ENCODE measurements at regions not wholly inside any gene's neighbourhood (a gene's known extent, or its start where the extent isn't known, plus 50 kb on each side); places are given as distances from the start of the nearest gene placed in this dataset.

DNA sequence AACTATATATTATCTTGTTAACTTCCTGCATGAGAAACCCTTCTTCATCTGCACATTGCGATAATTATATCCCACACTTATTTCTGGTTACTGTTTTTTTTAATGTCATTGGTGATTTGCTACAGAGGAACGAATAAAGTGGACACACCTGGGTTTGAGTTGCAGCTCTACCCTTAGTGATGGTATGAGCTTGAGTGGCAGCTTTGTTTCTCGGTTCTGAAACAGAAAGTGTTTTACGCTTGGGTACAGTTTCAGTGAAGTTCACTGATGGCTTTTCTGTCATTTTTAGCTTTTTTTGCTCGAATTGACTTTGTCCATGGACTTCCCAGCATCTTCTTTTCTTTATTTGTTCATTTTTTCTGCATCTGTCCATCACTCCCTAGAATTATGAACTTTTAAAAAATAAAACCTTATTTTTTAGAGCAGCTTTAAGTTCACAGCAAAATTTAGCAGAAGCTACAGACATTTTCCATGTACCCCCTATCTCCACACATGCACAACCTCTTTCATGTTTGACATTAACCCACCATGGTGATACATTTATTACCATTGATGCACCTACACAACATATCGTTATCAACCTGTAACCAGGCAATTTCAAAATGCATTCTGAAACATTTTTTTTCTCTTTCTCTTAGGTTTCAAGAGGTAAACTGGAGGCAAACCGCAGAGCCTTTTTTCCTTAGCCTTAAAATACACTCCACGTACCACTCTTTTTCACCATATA, 1041.6 kb upstream of the PRKX start:
- Histone ChIP-seq H3K9me2 (no peaks in the 10 kb centered on the region), H2AFZ (ENCODE audit: low read depth) (no peak overlapping the region), H3K4me3 (ENCODE audit: low read depth in 2 of 2, low read length in 1 of 2) (no peak overlapping the region), H3K4me1 (ENCODE audit: control insufficient read depth in 1 of 2, insufficient read depth in 2 of 2, low read depth in 1 of 2, low read length in 1 of 2) (no peaks in the 10 kb centered on the region), H3K27ac (ENCODE audit: low read depth in 2 of 2, low read length in 1 of 2) (no peak overlapping the region), H3K79me2 (ENCODE audit: insufficient read depth) (no peaks in the 10 kb centered on the region), H3K27me3 (ENCODE audit: insufficient read depth) (no peaks in the 10 kb centered on the region), H3K9ac (no peak overlapping the region), H3K4me2 (no peak overlapping the region), H3F3A (replicated peaks; ENCODE audit: insufficient read depth) (no peaks in the 10 kb centered on the region), H3K9me3 (no peaks in the 10 kb centered on the region), H3K36me3 (replicated peaks in 1 of 2; ENCODE audit: control insufficient read depth in 1 of 2, insufficient read depth in 2 of 2, low read length in 1 of 2) (no peaks in the 10 kb centered on the region), H4K20me1 (ENCODE audit: insufficient read depth) (no peaks in the 10 kb centered on the region)
- ChIA-PET POLR2A (no interaction called here), CTCF (no interaction called here)
- no peak for DNase-seq
- TF ChIP-seq TAF1 (IDR thresholded peaks at IDR 0.05; ENCODE audit: borderline replicate concordance, low read depth, low read length) = no peak
- TF ChIP-seq GABPA (IDR thresholded peaks at IDR 0.05; ENCODE audit: low read depth) = no peak
- TF ChIP-seq, protein P1, sequence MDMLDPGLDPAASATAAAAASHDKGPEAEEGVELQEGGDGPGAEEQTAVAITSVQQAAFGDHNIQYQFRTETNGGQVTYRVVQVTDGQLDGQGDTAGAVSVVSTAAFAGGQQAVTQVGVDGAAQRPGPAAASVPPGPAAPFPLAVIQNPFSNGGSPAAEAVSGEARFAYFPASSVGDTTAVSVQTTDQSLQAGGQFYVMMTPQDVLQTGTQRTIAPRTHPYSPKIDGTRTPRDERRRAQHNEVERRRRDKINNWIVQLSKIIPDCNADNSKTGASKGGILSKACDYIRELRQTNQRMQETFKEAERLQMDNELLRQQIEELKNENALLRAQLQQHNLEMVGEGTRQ (IDR thresholded peaks at IDR 0.05; ENCODE audit: borderline replicate concordance, low read depth, low read length) = no peak
- TF ChIP-seq, protein P2, sequence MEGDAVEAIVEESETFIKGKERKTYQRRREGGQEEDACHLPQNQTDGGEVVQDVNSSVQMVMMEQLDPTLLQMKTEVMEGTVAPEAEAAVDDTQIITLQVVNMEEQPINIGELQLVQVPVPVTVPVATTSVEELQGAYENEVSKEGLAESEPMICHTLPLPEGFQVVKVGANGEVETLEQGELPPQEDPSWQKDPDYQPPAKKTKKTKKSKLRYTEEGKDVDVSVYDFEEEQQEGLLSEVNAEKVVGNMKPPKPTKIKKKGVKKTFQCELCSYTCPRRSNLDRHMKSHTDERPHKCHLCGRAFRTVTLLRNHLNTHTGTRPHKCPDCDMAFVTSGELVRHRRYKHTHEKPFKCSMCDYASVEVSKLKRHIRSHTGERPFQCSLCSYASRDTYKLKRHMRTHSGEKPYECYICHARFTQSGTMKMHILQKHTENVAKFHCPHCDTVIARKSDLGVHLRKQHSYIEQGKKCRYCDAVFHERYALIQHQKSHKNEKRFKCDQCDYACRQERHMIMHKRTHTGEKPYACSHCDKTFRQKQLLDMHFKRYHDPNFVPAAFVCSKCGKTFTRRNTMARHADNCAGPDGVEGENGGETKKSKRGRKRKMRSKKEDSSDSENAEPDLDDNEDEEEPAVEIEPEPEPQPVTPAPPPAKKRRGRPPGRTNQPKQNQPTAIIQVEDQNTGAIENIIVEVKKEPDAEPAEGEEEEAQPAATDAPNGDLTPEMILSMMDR (IDR thresholded peaks at IDR 0.05) = no peak
- no peak for TF ChIP-seq GATA2 (CRISPR knock-in tag; IDR thresholded peaks at IDR 0.05)
- no peak for TF ChIP-seq ELF1 (IDR thresholded peaks at IDR 0.05)
- WGBS (ENCODE audit: low lambda C conversion rate) = 5% methylated on average over 8 of the region's 8 CpGs

DNA sequence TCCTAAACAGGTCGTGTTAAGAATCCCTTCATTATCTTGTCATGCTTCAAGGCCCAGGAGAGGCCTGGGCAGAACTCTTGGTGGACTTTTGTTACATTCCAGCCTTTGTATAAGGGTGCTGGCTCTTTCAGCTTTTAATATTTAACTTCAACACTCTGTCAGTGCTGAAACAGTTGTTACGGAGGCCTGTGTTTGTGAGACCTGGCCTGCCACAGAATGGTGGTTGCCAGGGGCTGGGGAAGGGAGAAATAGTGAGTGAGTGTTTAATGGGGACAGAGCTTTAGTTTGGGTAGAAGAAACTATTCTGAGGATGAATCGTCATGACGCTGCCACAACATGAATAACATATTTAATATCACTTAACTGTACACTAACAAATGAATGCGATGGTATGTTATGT, 1027.6 kb upstream of the PRKX start:
- Histone ChIP-seq H2AFZ (ENCODE audit: low read depth) (no peak overlapping the region), H3K4me1 (ENCODE audit: control insufficient read depth in 1 of 2, insufficient read depth in 2 of 2, low read depth in 1 of 2, low read length in 1 of 2) (no peaks in the 10 kb centered on the region), H3K27me3 (ENCODE audit: insufficient read depth) (no peaks in the 10 kb centered on the region), H3K4me2 (no peak overlapping the region), H3K36me3 (replicated peaks in 1 of 2; ENCODE audit: control insufficient read depth in 1 of 2, insufficient read depth in 2 of 2, low read length in 1 of 2) (no peaks in the 10 kb centered on the region), H3K9me2 (no peaks in the 10 kb centered on the region), H3F3A (replicated peaks; ENCODE audit: insufficient read depth) (no peaks in the 10 kb centered on the region), H3K9ac (no peak overlapping the region), H3K4me3 (ENCODE audit: low read depth in 2 of 2, low read length in 1 of 2) (no peak overlapping the region), H3K9me3 (no peaks in the 10 kb centered on the region), H3K27ac (ENCODE audit: low read depth in 2 of 2, low read length in 1 of 2) (no peak overlapping the region), H4K20me1 (ENCODE audit: insufficient read depth) (no peaks in the 10 kb centered on the region), H3K79me2 (ENCODE audit: insufficient read depth) (no peaks in the 10 kb centered on the region)
- ChIA-PET POLR2A (no interaction called here), CTCF (no interaction called here)
- 14% methylated on average over 5 of the region's 5 CpGs for WGBS (ENCODE audit: low lambda C conversion rate)
- no peak for DNase-seq
- TF ChIP-seq, protein P3, sequence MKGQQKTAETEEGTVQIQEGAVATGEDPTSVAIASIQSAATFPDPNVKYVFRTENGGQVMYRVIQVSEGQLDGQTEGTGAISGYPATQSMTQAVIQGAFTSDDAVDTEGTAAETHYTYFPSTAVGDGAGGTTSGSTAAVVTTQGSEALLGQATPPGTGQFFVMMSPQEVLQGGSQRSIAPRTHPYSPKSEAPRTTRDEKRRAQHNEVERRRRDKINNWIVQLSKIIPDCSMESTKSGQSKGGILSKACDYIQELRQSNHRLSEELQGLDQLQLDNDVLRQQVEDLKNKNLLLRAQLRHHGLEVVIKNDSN (IDR thresholded peaks at IDR 0.05; ENCODE audit: borderline replicate concordance, low read depth) = no peak
- TF ChIP-seq YY1 (IDR thresholded peaks at IDR 0.05; ENCODE audit: low read depth) (no peak), FOXJ3 (CRISPR knock-in tag; IDR thresholded peaks at IDR 0.05) (no peak), JUND (IDR thresholded peaks at IDR 0.05) (no peak), CHD2 (IDR thresholded peaks at IDR 0.05; ENCODE audit: low read length, partially characterized antibody) (no peak), GABPA (IDR thresholded peaks at IDR 0.05; ENCODE audit: low read depth) (no peak), ELF1 (IDR thresholded peaks at IDR 0.05) (no peak), FOSL2 (IDR thresholded peaks at IDR 0.05; ENCODE audit: borderline replicate concordance, low read depth) (no peak), FOXM1 (IDR thresholded peaks at IDR 0.05; ENCODE audit: low read depth) (no peak), TCF12 (IDR thresholded peaks at IDR 0.05) (no peak), EP300 (IDR thresholded peaks at IDR 0.05; ENCODE audit: borderline replicate concordance in 1 of 2, low read depth in 1 of 2, low read length in 1 of 2) (no peak), RFX5 (IDR thresholded peaks at IDR 0.05; ENCODE audit: low read length) (no peak), POLR2AphosphoS5 (IDR thresholded peaks at IDR 0.05; ENCODE audit: low read depth, low read length) (no peak), MEF2A (IDR thresholded peaks at IDR 0.05; ENCODE audit: borderline replicate concordance, low read depth) (no peak)
- TF ChIP-seq, protein P2 (IDR thresholded peaks at IDR 0.05) = no peak
- TF ChIP-seq, protein P4, sequence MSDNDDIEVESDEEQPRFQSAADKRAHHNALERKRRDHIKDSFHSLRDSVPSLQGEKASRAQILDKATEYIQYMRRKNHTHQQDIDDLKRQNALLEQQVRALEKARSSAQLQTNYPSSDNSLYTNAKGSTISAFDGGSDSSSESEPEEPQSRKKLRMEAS (IDR thresholded peaks at IDR 0.05; ENCODE audit: low read depth) = no peak
- TF ChIP-seq, protein P5, sequence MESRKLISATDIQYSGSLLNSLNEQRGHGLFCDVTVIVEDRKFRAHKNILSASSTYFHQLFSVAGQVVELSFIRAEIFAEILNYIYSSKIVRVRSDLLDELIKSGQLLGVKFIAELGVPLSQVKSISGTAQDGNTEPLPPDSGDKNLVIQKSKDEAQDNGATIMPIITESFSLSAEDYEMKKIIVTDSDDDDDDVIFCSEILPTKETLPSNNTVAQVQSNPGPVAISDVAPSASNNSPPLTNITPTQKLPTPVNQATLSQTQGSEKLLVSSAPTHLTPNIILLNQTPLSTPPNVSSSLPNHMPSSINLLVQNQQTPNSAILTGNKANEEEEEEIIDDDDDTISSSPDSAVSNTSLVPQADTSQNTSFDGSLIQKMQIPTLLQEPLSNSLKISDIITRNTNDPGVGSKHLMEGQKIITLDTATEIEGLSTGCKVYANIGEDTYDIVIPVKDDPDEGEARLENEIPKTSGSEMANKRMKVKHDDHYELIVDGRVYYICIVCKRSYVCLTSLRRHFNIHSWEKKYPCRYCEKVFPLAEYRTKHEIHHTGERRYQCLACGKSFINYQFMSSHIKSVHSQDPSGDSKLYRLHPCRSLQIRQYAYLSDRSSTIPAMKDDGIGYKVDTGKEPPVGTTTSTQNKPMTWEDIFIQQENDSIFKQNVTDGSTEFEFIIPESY (IDR thresholded peaks at IDR 0.05; ENCODE audit: borderline replicate concordance, low read depth) = no peak

Data from SK-N-SH (cell line).